PFSK-1 (cell line): ENCODE measurements at regions not wholly inside any gene's neighbourhood (a gene's known extent, or its start where the extent isn't known, plus 50 kb on each side); places are given as distances from the start of the nearest gene placed in this dataset.

Source experiments
- FOXP2 ChIP-seq: optimal IDR thresholded peaks from 2 replicates; pipeline ENCODE3; 2011; ENCODE audit warnings: borderline replicate concordance, control low read depth, inconsistent platforms; ENCODE audit not compliant: insufficient read depth; ENCODE audit errors: extremely low read length, extremely low read depth
- POLR2AphosphoS5 ChIP-seq: IDR thresholded peaks from 2 replicates; pipeline ENCODE4 v1.6.1; 2012; ENCODE audit warnings: low read depth, mild to moderate bottlenecking, control low read depth, low read length, moderate library complexity
- SIN3A ChIP-seq: IDR thresholded peaks from 2 replicates; pipeline ENCODE4 v1.6.1; 2012; ENCODE audit warnings: mild to moderate bottlenecking, low read length, moderate library complexity, borderline replicate concordance; ENCODE audit not compliant: insufficient read depth
- TAF1 ChIP-seq: IDR thresholded peaks from 2 replicates; pipeline ENCODE4 v1.6.1; 2012; ENCODE audit warnings: low read length, control low read depth, borderline replicate concordance; ENCODE audit not compliant: insufficient read depth
- TF ChIP-seq, protein P1 (sequence below), 2 experiments: IDR thresholded peaks; 2 replicates each; pipeline versions ENCODE4 v1.6.1 to v1.8.0; 2011 to 2012; ENCODE audit warnings: low read depth in 2 of 2, low read length in 2 of 2, control low read depth in 1 of 2, inconsistent platforms in 1 of 2, mild to moderate bottlenecking in 1 of 2, moderate library complexity in 1 of 2; ENCODE audit not compliant: insufficient read depth in 1 of 2

DNA sequence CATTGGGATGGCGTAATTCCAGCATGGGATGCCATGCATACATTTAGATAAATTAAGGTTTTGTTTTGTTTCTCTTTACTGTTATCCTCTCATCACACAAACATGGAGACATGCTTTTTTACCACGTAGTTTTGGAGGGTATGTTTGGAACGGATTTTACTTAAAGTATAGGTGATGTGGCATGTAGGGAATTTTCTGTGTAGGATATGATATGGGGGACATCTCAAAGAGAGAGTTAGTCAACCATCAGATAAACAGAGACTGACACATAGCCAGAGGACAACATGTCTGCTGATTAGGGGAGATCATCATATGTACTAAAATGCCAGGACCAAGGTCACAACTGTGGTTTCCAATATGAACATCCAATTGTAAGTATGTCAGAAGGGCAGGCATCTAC, 503.9 kb downstream of the HAPSTR1 start:
- TF ChIP-seq, protein P1, sequence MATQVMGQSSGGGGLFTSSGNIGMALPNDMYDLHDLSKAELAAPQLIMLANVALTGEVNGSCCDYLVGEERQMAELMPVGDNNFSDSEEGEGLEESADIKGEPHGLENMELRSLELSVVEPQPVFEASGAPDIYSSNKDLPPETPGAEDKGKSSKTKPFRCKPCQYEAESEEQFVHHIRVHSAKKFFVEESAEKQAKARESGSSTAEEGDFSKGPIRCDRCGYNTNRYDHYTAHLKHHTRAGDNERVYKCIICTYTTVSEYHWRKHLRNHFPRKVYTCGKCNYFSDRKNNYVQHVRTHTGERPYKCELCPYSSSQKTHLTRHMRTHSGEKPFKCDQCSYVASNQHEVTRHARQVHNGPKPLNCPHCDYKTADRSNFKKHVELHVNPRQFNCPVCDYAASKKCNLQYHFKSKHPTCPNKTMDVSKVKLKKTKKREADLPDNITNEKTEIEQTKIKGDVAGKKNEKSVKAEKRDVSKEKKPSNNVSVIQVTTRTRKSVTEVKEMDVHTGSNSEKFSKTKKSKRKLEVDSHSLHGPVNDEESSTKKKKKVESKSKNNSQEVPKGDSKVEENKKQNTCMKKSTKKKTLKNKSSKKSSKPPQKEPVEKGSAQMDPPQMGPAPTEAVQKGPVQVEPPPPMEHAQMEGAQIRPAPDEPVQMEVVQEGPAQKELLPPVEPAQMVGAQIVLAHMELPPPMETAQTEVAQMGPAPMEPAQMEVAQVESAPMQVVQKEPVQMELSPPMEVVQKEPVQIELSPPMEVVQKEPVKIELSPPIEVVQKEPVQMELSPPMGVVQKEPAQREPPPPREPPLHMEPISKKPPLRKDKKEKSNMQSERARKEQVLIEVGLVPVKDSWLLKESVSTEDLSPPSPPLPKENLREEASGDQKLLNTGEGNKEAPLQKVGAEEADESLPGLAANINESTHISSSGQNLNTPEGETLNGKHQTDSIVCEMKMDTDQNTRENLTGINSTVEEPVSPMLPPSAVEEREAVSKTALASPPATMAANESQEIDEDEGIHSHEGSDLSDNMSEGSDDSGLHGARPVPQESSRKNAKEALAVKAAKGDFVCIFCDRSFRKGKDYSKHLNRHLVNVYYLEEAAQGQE (IDR thresholded peaks at IDR 0.05; ENCODE audit: insufficient read depth in 1 of 2, low read depth in 2 of 2, low read length in 2 of 2), result no peak
- TF ChIP-seq TAF1 (no peak), POLR2AphosphoS5 (no peak), SIN3A (no peak), FOXP2 (no peak)
